Mesenchymal stem cell (in vitro differentiated cells and primary cell): ENCODE measurements at regions not wholly inside any gene's neighbourhood (a gene's known extent, or its start where the extent isn't known, plus 50 kb on each side); places are given as distances from the start of the nearest gene placed in this dataset.

ENCODE experiments used
- DNase-seq: peaks from one replicate; pipeline ENCODE4 v3.0.0-alpha.2; 2013
- H2AFZ ChIP-seq: one replicate; pipeline ENCODE4 v1.6.1; 2013; ENCODE audit warnings: low read depth, mild to moderate bottlenecking, control low read depth, inconsistent platforms, low read length, moderate library complexity
- H2AK5ac ChIP-seq: 2 replicates; pipeline ENCODE4 v1.6.1; 2013; ENCODE audit warnings: low read length, moderate library complexity, mild to moderate bottlenecking, inconsistent platforms; ENCODE audit not compliant: severe bottlenecking
- H2BK120ac ChIP-seq: one replicate; pipeline ENCODE4 v1.6.1; 2013; ENCODE audit warnings: low read depth, mild to moderate bottlenecking, inconsistent platforms, low read length, moderate library complexity
- H2BK12ac ChIP-seq, 2 experiments: one replicate each; pipeline ENCODE4 v1.6.1; 2013; ENCODE audit warnings: inconsistent platforms in 2 of 2, low read length in 2 of 2, mild to moderate bottlenecking in 2 of 2, moderate library complexity in 2 of 2, control low read depth in 1 of 2
- H2BK15ac ChIP-seq: one replicate; pipeline ENCODE4 v1.6.1; 2013; ENCODE audit warnings: mild to moderate bottlenecking, low read depth, inconsistent platforms; ENCODE audit not compliant: poor library complexity, severe bottlenecking
- H2BK5ac ChIP-seq: 2 replicates; pipeline ENCODE4 v1.6.1; 2013; ENCODE audit warnings: low read depth, mild to moderate bottlenecking, low read length, control low read depth, inconsistent platforms; ENCODE audit not compliant: poor library complexity, severe bottlenecking
- H3K14ac ChIP-seq, 2 experiments: one replicate each; pipeline ENCODE4 v1.6.1; 2013; ENCODE audit warnings: inconsistent platforms in 2 of 2, low read length in 2 of 2, control low read depth in 1 of 2, mild to moderate bottlenecking in 1 of 2, moderate library complexity in 1 of 2
- H3K18ac ChIP-seq, 2 experiments: one replicate each; pipeline ENCODE4 v1.6.1; 2013; ENCODE audit warnings: inconsistent platforms in 2 of 2, low read length in 2 of 2, control low read depth in 1 of 2, low read depth in 1 of 2, mild to moderate bottlenecking in 1 of 2
- H3K23ac ChIP-seq, 2 experiments: one replicate each; pipeline ENCODE4 v1.6.1; 2013; ENCODE audit warnings: inconsistent platforms in 2 of 2, low read length in 2 of 2, mild to moderate bottlenecking in 2 of 2, moderate library complexity in 2 of 2, control low read depth in 1 of 2
- H3K27ac ChIP-seq: 2 replicates; pipeline ENCODE4 v1.5.1; 2013; ENCODE audit warnings: mild to moderate bottlenecking, moderate library complexity, low read length, control low read depth, inconsistent platforms; ENCODE audit not compliant: poor library complexity, severe bottlenecking
- H3K27me3 ChIP-seq, 2 experiments: 2 replicates each; pipeline versions ENCODE4 v1.6.1 to v1.7.0; 2013; ENCODE audit warnings: low read length in 2 of 2, mild to moderate bottlenecking in 2 of 2, moderate library complexity in 2 of 2, control low read depth in 1 of 2, inconsistent platforms in 1 of 2; ENCODE audit not compliant: control insufficient read depth in 1 of 2, insufficient read depth in 1 of 2
- H3K36me3 ChIP-seq, 2 experiments: 2 replicates each; pipeline versions ENCODE4 v1.6.1 to v1.7.0; 2013; ENCODE audit warnings: low read length in 2 of 2, control low read depth in 1 of 2, inconsistent platforms in 1 of 2, low read depth in 1 of 2, mild to moderate bottlenecking in 1 of 2; ENCODE audit not compliant: insufficient read depth in 2 of 2, control insufficient read depth in 1 of 2
- H3K4ac ChIP-seq, 2 experiments: one replicate each; pipeline ENCODE4 v1.6.1; 2013; ENCODE audit warnings: inconsistent platforms in 2 of 2, low read length in 2 of 2, mild to moderate bottlenecking in 2 of 2, moderate library complexity in 2 of 2, control low read depth in 1 of 2, low read depth in 1 of 2
- H3K4me1 ChIP-seq: 2 replicates; pipeline ENCODE4 v1.6.1; 2013; ENCODE audit warnings: low read depth, low read length, control low read depth; ENCODE audit not compliant: control insufficient read depth, insufficient read depth
- H3K4me2 ChIP-seq: 2 replicates; pipeline ENCODE4 v1.6.1; 2013; ENCODE audit warnings: low read length, mild to moderate bottlenecking, inconsistent platforms; ENCODE audit not compliant: poor library complexity, severe bottlenecking
- H3K4me3 ChIP-seq, 2 experiments: 2 replicates each; pipeline versions ENCODE4 v1.5.1 to v1.7.0; 2013; ENCODE audit warnings: low read length in 2 of 2, mild to moderate bottlenecking in 2 of 2, control low read depth in 1 of 2, low read depth in 1 of 2; ENCODE audit not compliant: insufficient read depth in 1 of 2
- H3K79me1 ChIP-seq: replicated peaks from 2 replicates; pipeline ENCODE4 v1.6.1; 2013; ENCODE audit warnings: mild to moderate bottlenecking, control low read depth, low read length, inconsistent platforms; ENCODE audit not compliant: poor library complexity, severe bottlenecking
- H3K9ac ChIP-seq: 2 replicates; pipeline ENCODE4 v1.7.0; 2013; ENCODE audit warnings: mild to moderate bottlenecking, low read length, moderate library complexity
- H3K9me3 ChIP-seq: 2 replicates; pipeline ENCODE4 v1.7.0; 2013; ENCODE audit warnings: mild to moderate bottlenecking, low read length; ENCODE audit not compliant: control insufficient read depth
- H4K8ac ChIP-seq: one replicate; pipeline ENCODE4 v1.6.1; 2013; ENCODE audit warnings: inconsistent platforms, mild to moderate bottlenecking, low read length, moderate library complexity
- H4K91ac ChIP-seq: one replicate; pipeline ENCODE4 v1.6.1; 2013; ENCODE audit warnings: mild to moderate bottlenecking, low read length, inconsistent platforms
- WGBS: methylation state at CpG from one replicate; pipeline ENCODE4 v1.1.7; 2013; ENCODE audit warnings: mixed read lengths; 5-methylcytosine and 5-hydroxymethylcytosine counted together

DNA sequence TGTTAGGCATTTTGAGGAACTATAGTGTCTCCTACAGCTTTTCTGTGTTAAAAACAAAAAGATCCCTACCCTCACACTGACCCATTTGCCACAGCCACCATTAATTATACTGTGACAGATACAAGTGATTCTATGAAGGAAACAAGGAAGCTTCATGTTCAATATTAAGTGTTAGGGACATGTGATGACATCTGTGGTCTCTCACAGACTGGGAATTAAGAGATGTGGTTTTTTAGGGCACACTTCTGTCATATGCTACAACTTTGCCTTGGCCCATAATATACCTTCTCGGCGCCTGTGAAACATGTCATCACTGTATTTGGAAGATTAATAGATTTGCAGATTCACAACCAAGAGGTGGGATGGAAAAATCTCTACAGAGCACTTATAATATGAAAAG is 102.9 kb upstream of the TCF21 start:
- H2AK5ac ChIP-seq: no peak overlapping the region
- WGBS: no CpG with 5 or more reads among the region's 2 CpGs
- no peak overlapping the region for H4K8ac ChIP-seq
- no peak overlapping the region for H2AFZ ChIP-seq
- no peak overlapping the region for H2BK12ac ChIP-seq
- no peak for DNase-seq
- H3K4me2 ChIP-seq: no peak overlapping the region
- H3K9ac ChIP-seq: no peak overlapping the region
- no peak overlapping the region for H3K23ac ChIP-seq
- H2BK120ac ChIP-seq: no peak overlapping the region
- H3K27me3 ChIP-seq: no peaks in the 10 kb centered on the region
- H3K14ac ChIP-seq: no peak overlapping the region
- no peak overlapping the region for H3K27ac ChIP-seq
- H3K4me3 ChIP-seq: no peak overlapping the region
- no peak overlapping the region for H3K4ac ChIP-seq
- H3K4me1 ChIP-seq: no peaks in the 10 kb centered on the region
- H2BK5ac ChIP-seq: no peak overlapping the region
- H4K91ac ChIP-seq: no peak overlapping the region
- no peaks in the 10 kb centered on the region for H3K79me1 ChIP-seq
- H2BK15ac ChIP-seq: no peak overlapping the region
- H3K18ac ChIP-seq: no peak overlapping the region
- no peaks in the 10 kb centered on the region for H3K36me3 ChIP-seq
- H3K9me3 ChIP-seq: no peaks in the 10 kb centered on the region

GRCh38 chr6:133787122-133787521 is 101.8 kb upstream of the TCF21 start:
- no peak overlapping the region for H2BK5ac ChIP-seq
- no peak overlapping the region for H3K4me3 ChIP-seq
- H2BK15ac ChIP-seq: no peak overlapping the region
- H2AFZ ChIP-seq: no peak overlapping the region
- no peak overlapping the region for H3K9ac ChIP-seq
- no peaks in the 10 kb centered on the region for H3K36me3 ChIP-seq
- no peak overlapping the region for H2AK5ac ChIP-seq
- no peak overlapping the region for H3K27ac ChIP-seq
- H3K23ac ChIP-seq: peak overlapping the region in 1 of 2 experiments; percentile 69
- H3K4me2 ChIP-seq: no peak overlapping the region
- DNase-seq: no peak
- H3K14ac ChIP-seq: peak overlapping the region in 1 of 2 experiments; percentile 48
- H3K27me3 ChIP-seq: no peaks in the 10 kb centered on the region
- no peak overlapping the region for H4K91ac ChIP-seq
- WGBS: 84% methylated on average over 3 of the region's 3 CpGs
- no peak overlapping the region for H4K8ac ChIP-seq
- H2BK12ac ChIP-seq: no peak overlapping the region
- no peaks in the 10 kb centered on the region for H3K79me1 ChIP-seq
- H3K4ac ChIP-seq: no peak overlapping the region
- peak overlapping the region in 1 of 2 experiments; percentile 48 for H3K18ac ChIP-seq
- H3K4me1 ChIP-seq: no peaks in the 10 kb centered on the region
- no peaks in the 10 kb centered on the region for H3K9me3 ChIP-seq
- H2BK120ac ChIP-seq: no peak overlapping the region

DNA sequence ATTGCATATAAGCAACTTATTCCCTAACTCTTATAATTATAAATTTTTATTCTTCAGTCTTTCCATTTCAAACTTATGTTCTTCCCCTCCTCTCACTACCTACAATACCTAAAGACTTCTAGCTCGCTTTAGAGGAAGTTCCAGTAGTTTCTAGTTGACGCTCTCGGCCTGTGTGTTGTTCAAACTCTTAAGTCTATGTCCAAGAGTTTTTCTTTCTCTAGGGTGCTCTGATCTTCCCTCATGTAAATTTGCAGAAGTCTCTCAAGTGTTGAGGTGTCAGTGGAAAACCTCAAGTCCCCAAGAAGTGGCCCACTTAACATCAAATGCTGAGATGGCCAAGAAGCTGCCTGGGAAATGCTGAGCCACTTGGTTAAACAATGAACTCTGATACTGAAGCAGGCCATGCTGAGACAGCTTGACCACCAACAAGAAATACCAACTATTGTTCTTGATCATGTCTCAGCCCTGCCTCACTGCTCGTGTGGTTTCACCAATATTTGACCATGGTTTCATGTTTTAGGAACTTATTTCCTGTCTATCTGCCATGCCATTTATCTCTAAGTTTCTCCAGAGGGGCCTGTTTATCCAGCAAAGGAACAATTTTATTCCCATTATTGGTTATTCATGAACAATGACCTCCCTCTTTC is 100.9 kb upstream of the TCF21 start:
- H3K9ac ChIP-seq: no peak overlapping the region
- H3K27ac ChIP-seq: no peak overlapping the region
- H3K4me2 ChIP-seq: no peak overlapping the region
- H3K14ac ChIP-seq: no peak overlapping the region
- H2BK15ac ChIP-seq: no peak overlapping the region
- H3K27me3 ChIP-seq: no peaks in the 10 kb centered on the region
- no peaks in the 10 kb centered on the region for H3K79me1 ChIP-seq
- H3K4me3 ChIP-seq: no peak overlapping the region
- no peak overlapping the region for H2BK120ac ChIP-seq
- no peak overlapping the region for H4K91ac ChIP-seq
- WGBS: 93% methylated on average over 4 of the region's 4 CpGs
- no peak overlapping the region for H3K23ac ChIP-seq
- H3K9me3 ChIP-seq: no peaks in the 10 kb centered on the region
- H3K18ac ChIP-seq: no peak overlapping the region
- no peak overlapping the region for H2AFZ ChIP-seq
- H3K4ac ChIP-seq: no peak overlapping the region
- DNase-seq: no peak
- no peak overlapping the region for H2BK5ac ChIP-seq
- H3K4me1 ChIP-seq: no peaks in the 10 kb centered on the region
- H4K8ac ChIP-seq: no peak overlapping the region
- H2AK5ac ChIP-seq: no peak overlapping the region
- H2BK12ac ChIP-seq: no peak overlapping the region
- H3K36me3 ChIP-seq: no peaks in the 10 kb centered on the region

- no peak overlapping the region for H3K23ac ChIP-seq
- H3K27me3 ChIP-seq: no peaks in the 10 kb centered on the region
- H3K9ac ChIP-seq: no peak overlapping the region
- no peak overlapping the region for H3K27ac ChIP-seq
- no peaks in the 10 kb centered on the region for H3K79me1 ChIP-seq
- H3K4me3 ChIP-seq: no peak overlapping the region
- no peak overlapping the region for H2BK12ac ChIP-seq
- no peak for DNase-seq
- no peak overlapping the region for H4K91ac ChIP-seq
- H3K4me2 ChIP-seq: no peak overlapping the region
- no peaks in the 10 kb centered on the region for H3K4me1 ChIP-seq
- no peak overlapping the region for H3K14ac ChIP-seq
- no peak overlapping the region for H2AK5ac ChIP-seq
- no peak overlapping the region for H3K18ac ChIP-seq
- no peak overlapping the region for H2BK5ac ChIP-seq
- H2BK15ac ChIP-seq: no peak overlapping the region
- no peaks in the 10 kb centered on the region for H3K9me3 ChIP-seq
- H2AFZ ChIP-seq: no peak overlapping the region
- no peak overlapping the region for H4K8ac ChIP-seq
- 78% methylated on average over 3 of the region's 3 CpGs for WGBS
- H3K4ac ChIP-seq: no peak overlapping the region
- H3K36me3 ChIP-seq: no peaks in the 10 kb centered on the region
- no peak overlapping the region for H2BK120ac ChIP-seq
Measured at GRCh38 chr6:133788556-133788955, 100.4 kb upstream of the TCF21 start.
